HG03280 (cell line): ENCODE measurements at regions not wholly inside any gene's neighbourhood (a gene's known extent, or its start where the extent isn't known, plus 50 kb on each side); places are given as distances from the start of the nearest gene placed in this dataset.
"Not testable (repeated sequence)": the region's sequence is repeated elsewhere in the genome, so short reads cannot be mapped to it uniquely, and the experiment has no call there.

Source experiments
- ATAC-seq: cut with Tn5 transposase; IDR thresholded peaks from one replicate; pipeline ENCODE4 v1.9.1; 2021; ENCODE audit warnings: mild to moderate bottlenecking, moderate library complexity; ENCODE audit not compliant: unreplicated experiment

- ATAC-seq: no peak
Observed at GRCh38 chr22:48492366-48493320, 1335.0 kb downstream of the BRD1 start.

GRCh38 chr22:48491451-48491941 is 1336.2 kb downstream of the BRD1 start:
- no peak for ATAC-seq

GRCh38 chr22:48490500-48491411 is 1336.9 kb downstream of the BRD1 start:
- ATAC-seq: no peak

- ATAC-seq: no peak
Observed at GRCh38 chr22:48489551-48490499, 1337.8 kb downstream of the BRD1 start.

- ATAC-seq: no peak
Observed at GRCh38 chr22:48488611-48489511, 1338.8 kb downstream of the BRD1 start.

- no peak for ATAC-seq
Observed at GRCh38 chr22:48488149-48488551, 1339.5 kb downstream of the BRD1 start.

GRCh38 chr22:48486558-48486957 is 1341.1 kb downstream of the BRD1 start:
- ATAC-seq: no peak

- no peak for ATAC-seq
Observed at GRCh38 chr22:48486134-48486532, 1341.5 kb downstream of the BRD1 start.

GRCh38 chr22:48485149-48486133 is 1342.2 kb downstream of the BRD1 start:
- ATAC-seq: no peak

GRCh38 chr22:48483764-48484528 is 1343.7 kb downstream of the BRD1 start:
- ATAC-seq: no peak

GRCh38 chr22:48482771-48483170 is 1344.9 kb downstream of the BRD1 start:
- no peak for ATAC-seq

GRCh38 chr22:48482198-48482597 is 1345.5 kb downstream of the BRD1 start:
- ATAC-seq: not testable (repeated sequence)

- ATAC-seq: no peak
Observed at GRCh38 chr22:48481748-48482147, 1345.9 kb downstream of the BRD1 start.

- no peak for ATAC-seq
Observed at GRCh38 chr22:48478529-48479265, 1349.0 kb downstream of the BRD1 start.

- no peak for ATAC-seq
Observed at GRCh38 chr22:48478124-48478523, 1349.5 kb downstream of the BRD1 start.

GRCh38 chr22:48477031-48477721 is 1350.5 kb downstream of the BRD1 start:
- no peak for ATAC-seq
